GM19438 (cell line): ENCODE measurements at regions not wholly inside any gene's neighbourhood (a gene's known extent, or its start where the extent isn't known, plus 50 kb on each side); places are given as distances from the start of the nearest gene placed in this dataset.
A peak's percentile ranks its signal among the peaks of the same experiment; 100 is the strongest.

Experiments
- ATAC-seq: cut with Tn5 transposase; IDR thresholded peaks from one replicate; pipeline ENCODE4 v1.9.1; 2021; ENCODE audit warnings: low read depth; ENCODE audit not compliant: unreplicated experiment

DNA sequence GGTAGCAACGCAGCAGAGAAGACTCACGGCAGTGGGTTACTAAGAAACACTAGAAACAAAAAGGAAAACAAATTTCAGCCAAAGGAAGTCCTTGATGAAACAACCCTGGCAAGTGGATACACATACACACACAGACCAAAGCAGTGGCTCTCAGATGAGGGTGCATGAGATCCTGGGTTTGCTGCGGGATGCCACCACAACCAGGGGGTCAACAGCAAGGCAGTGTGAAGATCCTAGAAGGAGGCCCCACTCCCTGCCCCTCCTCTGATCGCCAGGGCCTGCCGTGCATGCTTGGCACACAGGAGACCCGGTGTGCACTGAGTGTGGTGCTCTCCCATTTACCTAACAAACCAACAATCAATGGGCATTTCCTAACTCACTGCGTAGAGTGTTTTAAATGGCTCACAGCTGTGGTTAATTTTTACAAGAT, 252.3 kb upstream of the KLF14 start:
- ATAC-seq = no peak

DNA sequence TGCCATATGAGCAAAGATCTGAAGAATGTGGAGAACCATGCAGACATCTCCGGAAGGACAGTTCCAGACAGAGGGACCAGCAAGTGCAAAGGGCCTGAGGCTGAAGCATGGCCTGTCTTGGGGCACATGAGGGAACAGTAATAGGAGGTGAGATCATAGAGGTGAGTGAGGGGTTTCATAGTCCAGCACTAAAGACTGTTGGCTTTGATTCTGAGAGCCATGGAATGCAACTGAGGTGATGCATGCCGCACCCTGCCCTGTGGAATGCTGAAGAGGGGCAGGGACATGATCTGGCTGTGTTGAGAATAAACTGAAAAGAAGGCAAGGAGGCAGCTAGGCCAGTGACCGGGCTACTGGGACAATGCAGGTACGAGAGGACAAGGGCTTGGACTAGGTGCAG, 253.1 kb upstream of the KLF14 start:
- ATAC-seq = no peak

DNA sequence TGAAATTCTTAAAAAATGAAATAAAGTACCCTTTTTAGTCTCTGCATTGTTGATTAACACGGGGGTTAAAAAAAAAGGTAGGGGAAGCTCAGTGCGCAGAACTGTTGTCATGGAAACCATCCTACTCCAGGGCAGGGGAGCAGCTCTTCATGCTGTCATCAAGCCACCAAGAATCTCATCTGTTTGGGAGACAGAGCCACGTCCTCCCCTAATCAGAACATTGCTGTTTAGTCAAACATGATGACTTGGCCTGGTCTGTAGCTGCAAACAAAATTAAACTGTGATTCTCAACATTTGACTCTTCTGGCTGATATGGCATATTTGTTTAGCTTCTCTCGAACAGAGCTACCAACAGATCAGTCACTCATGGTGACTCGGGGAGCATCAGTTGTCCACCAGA, 254.4 kb upstream of the KLF14 start:
- no peak for ATAC-seq

DNA sequence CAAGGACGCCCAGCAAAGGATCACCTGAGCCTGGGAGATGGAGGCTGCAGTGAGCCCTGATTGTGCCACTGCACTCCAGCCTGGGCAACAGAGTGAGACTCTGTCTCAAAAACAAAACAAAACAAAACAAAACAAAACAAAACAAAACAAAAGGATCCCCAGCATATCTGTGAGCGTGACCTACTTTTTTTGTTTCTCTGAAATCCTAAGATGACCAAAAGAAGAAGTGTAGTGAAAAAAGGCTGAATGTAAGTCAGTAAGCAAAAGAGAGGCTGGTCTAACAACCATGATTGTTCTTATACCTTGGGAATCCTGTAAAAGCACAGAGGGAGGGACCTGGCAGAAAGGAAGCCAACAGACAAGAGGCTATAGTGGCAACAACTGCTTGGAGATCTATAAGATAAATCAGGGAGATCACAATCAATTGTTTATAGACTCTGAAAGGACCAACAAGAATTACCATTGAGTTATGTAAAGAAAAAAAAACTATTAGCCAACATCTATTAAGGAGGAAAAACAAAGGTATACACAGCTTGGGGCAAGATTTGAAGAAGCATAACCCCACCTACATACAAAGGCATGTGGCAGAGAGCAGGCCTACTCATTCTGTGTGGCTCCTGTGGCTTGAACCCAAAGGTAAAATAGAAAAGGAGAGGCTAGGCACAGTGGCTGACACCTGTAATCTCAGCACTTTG, 255.2 kb upstream of the KLF14 start:
- no peak for ATAC-seq

DNA sequence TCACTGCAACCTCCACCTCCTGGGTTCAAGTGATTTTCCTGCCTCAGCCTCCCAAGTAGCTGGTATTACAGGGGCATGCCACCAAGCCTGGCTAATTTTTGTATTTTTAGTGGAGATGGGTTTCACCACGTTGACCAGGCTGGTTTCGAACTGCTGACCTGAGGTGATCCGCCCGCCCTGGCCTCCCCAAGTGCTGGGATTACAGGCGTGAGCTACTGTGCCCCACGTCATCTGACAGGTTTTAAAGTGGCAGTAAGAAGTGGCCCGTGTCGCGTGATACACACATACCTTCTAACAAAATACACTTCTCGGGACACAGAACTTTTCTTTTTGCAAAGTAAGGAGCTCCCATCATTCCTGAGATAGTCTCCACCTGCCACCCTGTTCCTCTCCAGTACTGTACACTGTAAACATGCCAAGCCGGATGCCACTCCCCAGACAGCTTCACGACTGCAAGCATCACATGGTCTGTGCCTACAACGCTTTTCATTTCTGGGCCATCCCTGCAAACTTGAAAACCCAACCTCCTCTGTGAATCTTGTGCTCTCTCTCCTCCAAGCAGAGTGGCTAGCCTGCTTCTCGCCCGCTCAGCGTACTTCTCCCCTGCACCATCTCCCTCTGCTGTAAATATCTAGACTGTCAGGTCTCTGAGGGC, 256.3 kb upstream of the KLF14 start:
- no peak for ATAC-seq

DNA sequence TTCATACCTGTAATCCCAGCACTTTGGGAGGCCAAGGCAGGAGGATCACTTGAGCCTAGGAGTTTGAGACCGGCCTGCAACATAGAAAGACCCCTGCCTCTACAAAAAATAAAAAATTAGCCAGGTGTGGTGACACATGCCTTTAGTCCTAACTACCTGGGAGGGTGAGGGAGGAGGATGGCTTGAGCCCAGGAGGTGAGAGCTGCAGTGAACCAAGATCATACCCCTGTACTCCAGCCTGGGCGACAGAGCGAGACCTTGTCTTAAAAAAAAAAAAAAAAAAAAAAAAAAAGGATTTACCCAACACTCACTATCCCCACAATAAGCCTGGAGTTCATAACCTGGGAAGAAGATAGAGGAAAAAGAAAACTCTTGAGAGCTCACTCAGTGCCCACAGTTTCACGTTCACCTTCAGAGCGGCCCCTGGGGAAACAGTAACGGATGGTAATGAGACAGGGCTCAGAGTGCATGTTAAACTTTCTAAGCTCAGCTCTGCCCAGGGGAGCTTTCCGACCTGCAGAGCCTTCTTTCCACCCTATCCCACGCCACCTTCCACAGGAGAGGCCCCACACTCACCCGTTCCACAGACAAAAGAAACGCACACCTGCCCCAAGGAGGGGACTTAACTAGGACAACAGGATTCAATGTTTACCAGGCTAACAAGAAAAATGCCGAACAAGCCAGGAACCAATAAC, 259.8 kb upstream of the KLF14 start:
- ATAC-seq = no peak

DNA sequence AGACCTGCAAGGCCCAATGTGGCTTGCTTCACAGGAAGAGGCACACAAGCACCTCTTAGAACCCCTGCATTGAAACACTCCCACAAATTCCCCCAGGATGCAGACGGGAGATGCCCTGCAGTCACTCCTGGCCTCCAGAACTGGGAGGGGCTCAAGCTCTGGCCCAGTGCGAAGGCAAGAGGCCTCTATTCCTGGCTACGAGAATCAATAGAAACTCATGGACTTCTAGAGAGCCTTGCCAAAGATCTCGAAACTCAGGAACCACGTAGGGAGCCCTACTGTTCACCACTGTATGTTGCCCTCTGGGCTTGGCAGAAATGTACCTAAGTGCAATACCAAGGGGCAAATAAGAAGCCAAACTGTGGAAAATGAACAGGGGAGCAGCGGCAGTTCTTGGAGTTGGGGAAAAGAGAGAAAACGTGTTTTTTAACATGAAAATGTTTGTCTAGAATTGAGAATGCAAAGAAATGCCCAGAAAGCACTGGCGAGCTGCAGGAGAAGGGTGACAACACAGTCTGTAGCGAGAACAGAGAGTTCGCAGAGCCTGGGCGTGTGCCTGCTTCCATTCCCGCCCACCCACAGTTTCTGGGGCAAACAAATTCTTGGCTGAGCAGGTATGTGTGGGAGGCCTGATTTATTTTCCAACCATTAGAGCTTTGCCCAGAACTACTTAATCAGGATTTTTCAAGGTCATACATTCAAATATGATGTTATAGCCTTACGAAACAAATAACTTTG, 260.5 kb upstream of the KLF14 start:
- ATAC-seq = no peak

DNA sequence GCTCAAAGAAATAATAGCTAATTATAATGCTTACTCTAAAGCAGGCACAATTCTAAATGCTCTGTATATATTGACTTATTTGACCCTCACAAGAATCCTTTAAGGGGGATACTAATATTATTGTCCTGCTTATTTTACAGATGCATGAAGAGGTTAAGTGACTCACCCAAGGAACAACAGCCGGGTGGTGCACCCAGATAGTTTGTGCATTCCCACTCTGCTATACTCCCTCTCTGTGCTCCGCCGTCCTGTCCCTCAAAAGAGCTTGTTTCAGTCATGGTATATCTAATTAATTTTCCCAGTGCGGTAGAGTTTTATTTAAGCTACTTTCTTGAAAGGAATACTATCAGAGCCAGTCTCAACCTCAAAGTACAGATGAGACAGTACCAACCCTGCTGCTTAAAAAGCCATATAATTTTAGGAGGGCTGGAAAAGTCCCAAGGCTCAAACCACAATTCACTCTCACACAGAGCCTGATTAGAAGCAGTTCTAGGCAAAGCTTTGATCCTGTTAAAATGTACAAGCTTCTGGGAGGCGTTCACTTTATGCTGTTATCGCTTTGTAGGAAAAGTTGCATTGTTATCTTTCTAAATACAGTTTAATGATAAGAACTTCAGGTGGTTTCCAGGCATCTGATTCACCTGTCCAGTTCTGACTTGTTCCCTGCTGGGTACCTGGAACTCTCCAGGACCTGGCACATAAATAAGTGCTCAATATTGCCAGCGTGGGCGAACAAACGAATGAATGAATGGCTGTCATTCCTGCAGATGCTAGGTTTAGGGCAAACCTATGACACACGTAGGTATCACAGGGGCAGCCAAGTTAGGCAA, 261.5 kb upstream of the KLF14 start:
- ATAC-seq = no peak

DNA sequence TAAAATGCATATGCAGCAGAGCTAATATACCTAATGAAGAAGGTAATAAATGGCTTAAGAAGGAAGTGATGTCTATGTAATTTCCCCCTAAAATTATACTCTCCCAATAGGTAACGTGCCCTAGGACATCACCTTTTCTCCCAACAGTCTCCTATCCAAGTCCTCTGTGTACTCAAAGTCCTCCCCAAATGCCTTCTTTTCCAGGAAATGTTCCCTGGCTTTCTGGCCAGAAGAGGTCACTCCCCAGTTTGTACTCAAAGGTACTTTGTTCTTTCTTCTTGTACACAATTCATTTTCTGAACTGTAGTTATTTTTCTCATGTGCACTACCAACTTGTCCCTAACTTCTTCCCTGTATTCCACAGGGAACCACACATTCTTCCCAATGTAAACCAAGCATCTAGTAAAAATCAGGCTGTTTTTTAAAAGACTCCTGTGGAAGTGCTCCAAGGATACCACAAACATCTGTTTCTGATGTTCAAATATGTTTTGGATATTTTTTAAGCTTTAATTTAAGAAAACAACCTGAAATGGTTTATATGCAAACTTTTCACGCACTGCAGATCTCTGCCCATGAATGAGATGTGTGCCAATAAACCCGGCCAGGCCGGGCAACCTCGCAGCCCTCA, 262.3 kb upstream of the KLF14 start:
- no peak for ATAC-seq

DNA sequence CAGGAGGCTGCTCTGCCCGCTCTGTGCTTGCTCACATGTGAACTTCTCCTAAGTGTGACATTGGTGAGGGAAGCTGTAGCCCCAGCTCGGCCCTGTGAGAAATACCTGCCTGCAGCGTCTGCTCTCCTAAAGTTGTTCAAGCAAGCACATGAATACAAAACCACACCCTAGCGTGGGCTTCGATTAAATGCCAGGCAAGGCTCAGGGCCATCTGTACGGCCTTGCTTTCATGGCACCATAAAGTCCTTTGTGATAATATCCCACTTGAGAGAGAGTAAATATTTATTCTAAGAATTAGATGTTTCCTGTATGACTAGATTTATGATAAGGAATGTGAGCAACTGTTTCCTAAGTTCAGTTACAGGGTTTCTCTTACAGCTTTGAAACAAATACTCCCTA, 262.8 kb upstream of the KLF14 start:
- ATAC-seq = no peak

DNA sequence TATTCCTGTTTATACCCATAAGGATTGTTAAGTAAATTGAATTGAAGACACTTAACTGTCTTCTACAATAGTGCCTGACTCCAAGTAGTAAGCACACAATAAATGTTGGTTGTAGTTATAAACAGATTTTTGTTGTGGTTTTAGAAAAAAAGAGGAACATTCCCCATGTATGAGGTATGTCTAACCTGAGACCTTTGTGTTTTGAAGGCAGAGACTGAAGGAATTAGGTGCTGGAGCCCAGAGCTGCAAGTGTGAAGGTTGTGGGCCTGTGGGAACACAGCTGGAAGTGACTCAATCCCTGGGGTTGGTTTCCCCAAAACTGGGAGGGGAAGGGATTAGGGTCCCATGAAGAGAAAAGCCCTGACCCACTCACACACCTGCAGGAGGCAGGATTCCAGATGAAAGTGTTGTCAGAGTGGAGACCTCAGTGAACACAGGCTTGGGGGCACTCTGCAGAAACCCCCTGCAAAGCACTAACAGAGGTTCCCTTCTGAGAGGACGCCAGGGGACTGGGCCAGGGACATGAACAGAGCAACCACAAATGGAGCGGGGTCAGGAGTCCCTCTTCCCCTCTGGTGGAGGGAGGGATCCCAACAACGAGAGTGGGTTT, 265.1 kb upstream of the KLF14 start:
- no peak for ATAC-seq

DNA sequence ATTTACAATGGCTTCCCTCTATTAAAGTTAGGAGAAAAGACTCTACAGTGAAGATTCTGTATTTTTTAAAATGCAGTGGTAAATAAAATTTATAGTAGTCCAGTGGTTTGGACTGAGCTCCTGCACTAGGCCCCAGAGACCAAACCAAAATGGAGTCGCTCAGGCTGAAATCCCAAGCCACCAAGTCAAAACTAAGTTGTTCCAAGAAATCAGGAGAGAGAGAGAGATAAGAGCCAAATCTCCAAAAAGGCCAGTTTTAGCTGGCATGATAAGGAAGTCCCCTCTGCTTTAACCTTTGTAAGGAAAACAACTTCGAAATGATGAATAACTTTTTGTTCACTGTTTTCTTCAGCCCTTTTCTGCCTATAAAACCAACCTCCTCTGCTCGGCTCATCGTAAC, 265.9 kb upstream of the KLF14 start:
- ATAC-seq = no peak

DNA sequence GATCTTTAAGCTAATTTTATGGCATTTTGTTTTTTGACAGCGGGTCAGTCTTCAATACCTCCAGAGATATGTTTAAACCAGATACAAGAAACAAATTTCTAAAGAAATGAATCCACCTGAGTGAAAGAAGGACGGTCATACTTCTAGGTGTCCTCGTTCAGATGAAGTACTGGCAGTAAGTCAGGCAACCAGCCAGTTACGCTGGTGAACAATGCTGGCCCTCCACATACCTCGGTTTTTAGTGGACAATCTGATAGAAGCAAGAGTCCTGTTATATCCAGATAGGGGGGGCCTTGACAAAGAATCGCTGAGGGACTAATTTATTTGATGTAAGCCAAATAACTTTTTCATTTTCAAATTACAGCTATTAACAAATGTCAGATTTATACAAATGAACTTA, 266.4 kb upstream of the KLF14 start:
- ATAC-seq = no peak

DNA sequence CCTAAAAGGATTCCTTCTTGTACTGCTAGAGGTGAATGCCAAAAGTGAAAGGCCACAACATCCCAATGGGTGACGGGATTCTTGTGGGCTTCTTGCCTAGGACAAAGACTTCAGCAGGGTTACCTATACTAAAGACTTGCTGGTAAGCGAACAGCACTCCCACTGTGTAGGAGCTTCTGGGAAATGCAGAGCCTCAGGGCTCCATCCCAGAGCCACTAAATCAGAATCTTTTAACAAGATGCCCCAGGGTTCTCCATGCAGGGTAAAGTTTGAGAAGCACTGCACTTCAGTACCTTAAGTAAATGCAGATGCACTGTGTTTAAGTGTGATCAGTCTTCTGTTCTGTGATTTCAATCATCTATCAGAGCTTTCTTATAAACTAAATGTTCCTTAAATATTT, 266.9 kb upstream of the KLF14 start:
- no peak for ATAC-seq

DNA sequence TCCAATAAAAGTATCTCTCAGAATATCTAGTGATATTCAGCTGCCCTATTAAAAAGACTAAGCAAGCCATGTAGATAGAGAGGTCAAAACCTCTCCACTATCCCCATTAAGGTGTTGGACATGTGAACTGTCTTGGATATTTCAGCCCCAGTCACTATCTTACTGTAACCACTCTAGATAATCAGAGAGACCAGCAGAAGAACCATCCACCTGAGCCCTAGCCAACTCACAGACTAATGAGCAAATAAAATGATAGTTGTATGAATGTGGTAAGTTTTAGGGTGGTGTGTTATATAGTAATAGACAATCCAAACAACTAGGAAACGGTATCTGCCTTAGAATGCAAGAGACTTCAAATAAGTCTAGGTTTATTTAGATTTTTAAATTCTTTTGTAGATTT, 268.6 kb upstream of the KLF14 start:
- ATAC-seq = no peak

DNA sequence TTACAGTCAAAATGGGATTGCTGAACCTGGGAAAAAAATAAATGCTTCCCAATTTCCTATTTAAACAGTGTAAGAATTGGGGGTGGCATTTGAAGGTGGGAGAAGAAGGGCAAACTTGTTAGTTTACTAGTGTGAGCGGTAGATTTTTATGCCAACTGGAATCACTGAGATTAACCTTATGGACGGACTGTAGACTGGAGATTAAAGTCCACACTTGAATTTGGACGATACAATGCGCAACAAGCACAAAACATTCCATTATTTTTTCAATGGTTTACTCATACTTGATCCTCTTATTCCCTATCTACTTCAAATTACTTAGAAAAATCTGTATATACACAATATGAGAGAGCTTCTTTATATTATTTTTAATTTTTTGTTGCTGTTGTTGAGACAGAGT, 269.6 kb upstream of the KLF14 start:
- no peak for ATAC-seq

DNA sequence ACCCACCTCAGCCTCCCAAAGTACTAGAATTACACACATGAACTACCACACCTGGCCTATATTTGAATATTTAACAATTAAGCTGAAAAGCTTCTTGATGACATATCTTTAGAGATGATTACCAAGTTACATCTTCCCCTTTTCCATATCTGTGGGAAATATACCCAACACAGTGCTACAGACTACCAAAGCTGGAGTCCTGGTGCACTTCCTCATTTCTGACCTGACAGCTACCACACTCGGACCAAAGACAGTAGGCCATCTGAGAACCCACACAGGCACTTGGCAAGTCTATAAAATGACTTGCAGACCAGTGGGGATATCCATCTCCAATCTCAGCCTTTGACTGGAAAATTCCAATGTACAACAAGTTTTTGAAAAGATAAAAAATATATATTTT, 270.4 kb upstream of the KLF14 start:
- ATAC-seq = no peak

DNA sequence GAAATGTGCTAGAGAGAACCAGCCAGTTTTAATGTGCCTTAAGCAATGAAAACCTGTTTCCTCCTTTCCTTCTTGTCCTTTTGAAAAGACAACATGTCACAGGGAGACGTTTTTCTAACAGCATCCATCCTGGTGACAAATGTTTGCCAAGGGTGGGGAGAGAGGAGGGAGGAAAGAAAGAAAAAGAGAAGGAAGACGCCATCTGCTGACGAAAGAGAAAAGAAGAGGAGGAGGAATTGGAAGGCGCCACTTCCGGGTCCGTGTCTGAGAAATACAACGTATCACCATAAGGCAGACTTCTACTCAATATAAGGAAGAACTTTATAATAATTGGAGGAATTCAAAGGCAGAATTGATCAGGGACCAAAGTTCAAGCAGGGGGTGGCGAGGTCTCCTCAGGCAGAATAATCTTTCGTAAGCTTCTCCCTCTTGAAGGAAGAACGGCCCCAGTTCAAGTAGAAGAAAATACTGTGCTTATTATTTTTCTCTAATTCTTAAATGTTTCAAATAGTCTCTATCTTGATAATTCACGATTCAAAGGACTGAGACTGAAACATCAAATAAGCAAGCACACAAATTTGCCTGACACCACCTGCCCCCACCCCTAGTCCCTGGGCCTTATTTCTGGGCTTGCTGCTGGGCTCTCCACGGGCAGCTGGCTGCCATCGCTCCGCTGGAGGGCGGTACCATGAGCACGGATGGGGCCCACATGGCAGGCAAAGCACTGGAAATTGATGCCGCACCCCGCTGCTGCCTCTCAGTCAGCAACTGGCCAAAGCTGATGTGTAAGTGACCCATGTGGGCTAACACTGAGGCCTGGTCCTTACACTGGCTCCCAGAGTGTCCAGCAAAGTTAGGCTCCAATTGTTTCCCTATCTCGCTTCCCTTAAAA, 273.7 kb upstream of the KLF14 start:
- peak; percentile 50 for ATAC-seq
